HG02943 (cell line): ENCODE measurements at regions not wholly inside any gene's neighbourhood (a gene's known extent, or its start where the extent isn't known, plus 50 kb on each side); places are given as distances from the start of the nearest gene placed in this dataset.

Experiments
- ATAC-seq: cut with Tn5 transposase; IDR thresholded peaks from one replicate; pipeline ENCODE4 v1.9.1; 2021; ENCODE audit warnings: mild to moderate bottlenecking, low read depth, moderate library complexity; ENCODE audit not compliant: unreplicated experiment

- no peak for ATAC-seq
These were observed 340.3 kb downstream of the BRINP2 start for GRCh38 chr1:177511036-177511435.

- no peak for ATAC-seq
These were observed 335.3 kb downstream of the BRINP2 start for GRCh38 chr1:177505905-177506590.

- ATAC-seq = no peak
These were observed 325.1 kb downstream of the BRINP2 start for GRCh38 chr1:177495878-177496277.

GRCh38 chr1:177490786-177491185 is 320.0 kb downstream of the BRINP2 start:
- no peak for ATAC-seq

GRCh38 chr1:177490036-177490639 is 319.4 kb downstream of the BRINP2 start:
- no peak for ATAC-seq

GRCh38 chr1:177488722-177489121 is 318.0 kb downstream of the BRINP2 start:
- no peak for ATAC-seq

GRCh38 chr1:177487481-177487880 is 316.7 kb downstream of the BRINP2 start:
- ATAC-seq = no peak

- ATAC-seq = no peak
These were observed 310.1 kb downstream of the BRINP2 start for GRCh38 chr1:177480741-177481305.

GRCh38 chr1:177479600-177479999 is 308.8 kb downstream of the BRINP2 start:
- ATAC-seq = no peak

- ATAC-seq = no peak
These were observed 305.9 kb downstream of the BRINP2 start for GRCh38 chr1:177476676-177477075.

- ATAC-seq = no peak
These were observed 301.8 kb downstream of the BRINP2 start for GRCh38 chr1:177472567-177472966.

- ATAC-seq = no peak
These were observed 300.5 kb downstream of the BRINP2 start for GRCh38 chr1:177471244-177471643.

GRCh38 chr1:177469519-177469918 is 298.8 kb downstream of the BRINP2 start:
- ATAC-seq = no peak

GRCh38 chr1:177466286-177466685 is 295.5 kb downstream of the BRINP2 start:
- ATAC-seq = no peak

- ATAC-seq = no peak
These were observed 293.9 kb downstream of the BRINP2 start for GRCh38 chr1:177464686-177465085.

- ATAC-seq = no peak
These were observed 280.4 kb downstream of the BRINP2 start for GRCh38 chr1:177451191-177451590.

- no peak for ATAC-seq
These were observed 278.0 kb downstream of the BRINP2 start for GRCh38 chr1:177448652-177449357.

- ATAC-seq = no peak
These were observed 277.4 kb downstream of the BRINP2 start for GRCh38 chr1:177448036-177448615.

- ATAC-seq = no peak
These were observed 274.4 kb downstream of the BRINP2 start for GRCh38 chr1:177444997-177445746.

GRCh38 chr1:177443003-177443402 is 272.2 kb downstream of the BRINP2 start:
- no peak for ATAC-seq
